Astrocyte (in vitro differentiated cells and primary cell): ENCODE measurements at regions not wholly inside any gene's neighbourhood (a gene's known extent, or its start where the extent isn't known, plus 50 kb on each side); places are given as distances from the start of the nearest gene placed in this dataset.

ENCODE experiments used
- DNase-seq: peaks from one replicate; pipeline ENCODE4 v3.0.0-alpha.2; 2010; ENCODE audit warnings: low read depth
- FAIRE-seq: peaks from 2 replicates; lab custom pipeline; 2011; peaks lifted over from hg19 to GRCh38; lab: Jason Lieb, UNC
- H2AFZ ChIP-seq: 2 replicates; pipeline ENCODE4 v1.6.0; 2012; ENCODE audit warnings: low read depth, low read length, inconsistent platforms
- H3K27ac ChIP-seq: 2 replicates; pipeline ENCODE4 v1.5.1; 2011; ENCODE audit warnings: low read depth, low read length, inconsistent platforms
- H3K27me3 ChIP-seq: 2 replicates; pipeline ENCODE4 v1.6.0; 2011; ENCODE audit warnings: low read length, inconsistent platforms; ENCODE audit not compliant: insufficient read depth
- H3K36me3 ChIP-seq: 2 replicates; pipeline ENCODE4 v1.5.1; 2011; ENCODE audit warnings: low read length, inconsistent platforms; ENCODE audit not compliant: insufficient read depth
- H3K4me1 ChIP-seq: 2 replicates; pipeline ENCODE4 v1.5.1; 2011; ENCODE audit warnings: low read length, inconsistent platforms; ENCODE audit not compliant: insufficient read depth
- H3K4me2 ChIP-seq: 2 replicates; pipeline ENCODE4 v1.6.0; 2012; ENCODE audit warnings: low read length, inconsistent platforms
- H3K4me3 ChIP-seq: 2 replicates; pipeline ENCODE4 v1.5.1; 2011; ENCODE audit warnings: low read depth, mild to moderate bottlenecking, low read length, inconsistent platforms; ENCODE audit not compliant: insufficient read depth
- H3K79me2 ChIP-seq: 2 replicates; pipeline ENCODE4 v1.6.0; 2012; ENCODE audit warnings: mild to moderate bottlenecking, low read length, inconsistent platforms; ENCODE audit not compliant: insufficient read depth
- H3K9ac ChIP-seq: 2 replicates; pipeline ENCODE4 v1.6.0; 2012; ENCODE audit warnings: mild to moderate bottlenecking, low read length, inconsistent platforms
- H3K9me3 ChIP-seq: 2 replicates; pipeline ENCODE4 v1.5.1; 2012; ENCODE audit warnings: low read depth, mild to moderate bottlenecking, low read length, inconsistent platforms; ENCODE audit not compliant: insufficient read depth
- H4K20me1 ChIP-seq: 2 replicates; pipeline ENCODE4 v1.6.0; 2012; ENCODE audit warnings: low read length, inconsistent platforms; ENCODE audit not compliant: insufficient read depth
- H3K27ac Mint-ChIP-seq: one replicate; pipeline ENCODE4 v1.8.0; 2021; ENCODE audit warnings: mild to moderate bottlenecking, mixed read lengths; ENCODE audit not compliant: unreplicated experiment
- H3K27me3 Mint-ChIP-seq: one replicate; pipeline ENCODE4 v1.8.0; 2021; ENCODE audit warnings: low read depth, mixed read lengths; ENCODE audit not compliant: unreplicated experiment
- H3K36me3 Mint-ChIP-seq: one replicate; pipeline ENCODE4 v1.8.0; 2021; ENCODE audit warnings: low read depth, mixed read lengths; ENCODE audit not compliant: unreplicated experiment
- H3K4me1 Mint-ChIP-seq: one replicate; pipeline ENCODE4 v1.8.0; 2021; ENCODE audit warnings: low read depth, mixed read lengths; ENCODE audit not compliant: unreplicated experiment
- H3K4me3 Mint-ChIP-seq: one replicate; pipeline ENCODE4 v1.8.0; 2021; ENCODE audit warnings: mild to moderate bottlenecking, moderate library complexity, mixed read lengths; ENCODE audit not compliant: unreplicated experiment
- H3K9me3 Mint-ChIP-seq: one replicate; pipeline ENCODE4 v1.8.0; 2021; ENCODE audit warnings: mild to moderate bottlenecking, mixed read lengths; ENCODE audit not compliant: unreplicated experiment
- EZH2 ChIP-seq: IDR thresholded peaks from 2 replicates; pipeline ENCODE4 v1.6.1; 2012; ENCODE audit warnings: mild to moderate bottlenecking, low read length, inconsistent platforms; ENCODE audit not compliant: insufficient read depth
- TF ChIP-seq, protein P1 (sequence below): IDR thresholded peaks from 2 replicates; pipeline ENCODE4 v1.5.1; 2011; ENCODE audit warnings: low read depth, mild to moderate bottlenecking, inconsistent platforms, low read length, moderate library complexity; ENCODE audit not compliant: insufficient read depth

DNA sequence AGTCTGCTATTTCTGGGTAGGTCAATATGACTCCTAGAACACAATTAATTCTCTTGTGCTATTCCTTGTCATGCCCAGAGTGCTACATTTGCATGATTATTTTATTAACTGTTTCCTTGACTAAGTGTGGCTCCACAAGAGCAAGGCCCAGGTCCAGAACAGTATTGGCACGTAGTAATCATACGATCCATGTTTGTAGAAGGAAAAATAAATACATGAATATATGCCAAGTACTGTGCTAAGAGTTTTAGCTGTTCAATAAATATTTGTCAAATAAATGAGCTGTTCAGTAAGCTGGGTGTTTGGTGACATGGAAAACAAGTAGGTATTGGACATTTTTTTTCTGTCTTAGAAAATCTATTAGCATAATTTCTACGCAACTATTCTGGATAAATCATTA is 995.9 kb downstream of the MAT2B start:
- H3K4me3 Mint-ChIP-seq, result no peak overlapping the region
- Histone ChIP-seq H3K9me3 (no peaks in the 10 kb centered on the region), H3K36me3 (no peaks in the 10 kb centered on the region), H3K4me2 (no peak overlapping the region), H3K4me1 (no peaks in the 10 kb centered on the region), H3K27me3 (no peaks in the 10 kb centered on the region), H3K9ac (no peak overlapping the region), H3K4me3 (no peak overlapping the region), H4K20me1 (no peaks in the 10 kb centered on the region), H3K79me2 (no peaks in the 10 kb centered on the region), H3K27ac (no peak overlapping the region), H2AFZ (no peak overlapping the region)
- DNase-seq (no peak), FAIRE-seq (no peak)
- H3K4me1 Mint-ChIP-seq, result no peaks in the 10 kb centered on the region
- no peak overlapping the region for H3K27ac Mint-ChIP-seq
- no peaks in the 10 kb centered on the region for H3K9me3 Mint-ChIP-seq
- no peaks in the 10 kb centered on the region for H3K27me3 Mint-ChIP-seq
- H3K36me3 Mint-ChIP-seq, result no peaks in the 10 kb centered on the region
- no peak for TF ChIP-seq EZH2
- TF ChIP-seq, protein P1, sequence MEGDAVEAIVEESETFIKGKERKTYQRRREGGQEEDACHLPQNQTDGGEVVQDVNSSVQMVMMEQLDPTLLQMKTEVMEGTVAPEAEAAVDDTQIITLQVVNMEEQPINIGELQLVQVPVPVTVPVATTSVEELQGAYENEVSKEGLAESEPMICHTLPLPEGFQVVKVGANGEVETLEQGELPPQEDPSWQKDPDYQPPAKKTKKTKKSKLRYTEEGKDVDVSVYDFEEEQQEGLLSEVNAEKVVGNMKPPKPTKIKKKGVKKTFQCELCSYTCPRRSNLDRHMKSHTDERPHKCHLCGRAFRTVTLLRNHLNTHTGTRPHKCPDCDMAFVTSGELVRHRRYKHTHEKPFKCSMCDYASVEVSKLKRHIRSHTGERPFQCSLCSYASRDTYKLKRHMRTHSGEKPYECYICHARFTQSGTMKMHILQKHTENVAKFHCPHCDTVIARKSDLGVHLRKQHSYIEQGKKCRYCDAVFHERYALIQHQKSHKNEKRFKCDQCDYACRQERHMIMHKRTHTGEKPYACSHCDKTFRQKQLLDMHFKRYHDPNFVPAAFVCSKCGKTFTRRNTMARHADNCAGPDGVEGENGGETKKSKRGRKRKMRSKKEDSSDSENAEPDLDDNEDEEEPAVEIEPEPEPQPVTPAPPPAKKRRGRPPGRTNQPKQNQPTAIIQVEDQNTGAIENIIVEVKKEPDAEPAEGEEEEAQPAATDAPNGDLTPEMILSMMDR, result no peak

DNA sequence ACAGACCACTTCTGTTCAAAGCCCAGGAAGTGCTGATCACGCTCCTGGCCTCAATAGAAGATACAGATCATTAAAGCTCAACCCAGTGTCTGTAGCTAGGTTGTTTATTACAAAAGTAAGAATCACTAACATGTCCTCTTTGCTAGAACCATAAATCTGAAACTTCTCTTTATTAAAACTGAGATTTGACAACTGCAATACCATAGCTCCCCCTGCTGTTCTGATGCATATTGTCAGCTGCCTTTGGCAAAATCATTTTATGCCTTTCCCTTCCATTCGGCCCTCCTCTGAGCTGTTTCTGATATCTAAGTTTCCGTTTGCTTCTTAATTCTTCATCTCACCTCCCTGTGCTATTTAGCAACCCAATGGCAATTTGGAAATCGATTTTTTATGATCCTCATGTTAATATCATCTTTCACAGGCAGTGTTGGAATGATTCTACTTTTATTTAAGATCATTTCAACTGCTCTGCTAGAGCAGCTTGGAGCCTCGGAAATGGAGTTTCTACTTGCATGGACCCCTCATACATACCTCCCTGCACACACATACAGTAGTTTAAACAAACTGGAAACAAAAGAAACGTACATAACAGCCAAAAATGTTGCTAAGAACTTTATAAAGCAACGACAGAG is 998.8 kb downstream of the MAT2B start:
- Mint-ChIP-seq H3K9me3 (no peaks in the 10 kb centered on the region), H3K4me1 (no peaks in the 10 kb centered on the region), H3K4me3 (no peak overlapping the region), H3K27ac (no peak overlapping the region), H3K36me3 (no peaks in the 10 kb centered on the region), H3K27me3 (no peaks in the 10 kb centered on the region)
- Histone ChIP-seq H3K36me3 (no peaks in the 10 kb centered on the region), H3K79me2 (no peaks in the 10 kb centered on the region), H3K27ac (no peak overlapping the region), H4K20me1 (no peaks in the 10 kb centered on the region), H3K4me3 (no peak overlapping the region), H3K9ac (peak overlapping the region; percentile 32), H3K4me1 (no peaks in the 10 kb centered on the region), H2AFZ (peak overlapping the region; percentile 66), H3K4me2 (peak overlapping the region; percentile 64), H3K27me3 (no peaks in the 10 kb centered on the region), H3K9me3 (no peaks in the 10 kb centered on the region)
- TF ChIP-seq, protein P1, result peak; percentile 89
- TF ChIP-seq EZH2, result no peak
- DNase-seq (peak; percentile 30), FAIRE-seq (no peak)

DNA sequence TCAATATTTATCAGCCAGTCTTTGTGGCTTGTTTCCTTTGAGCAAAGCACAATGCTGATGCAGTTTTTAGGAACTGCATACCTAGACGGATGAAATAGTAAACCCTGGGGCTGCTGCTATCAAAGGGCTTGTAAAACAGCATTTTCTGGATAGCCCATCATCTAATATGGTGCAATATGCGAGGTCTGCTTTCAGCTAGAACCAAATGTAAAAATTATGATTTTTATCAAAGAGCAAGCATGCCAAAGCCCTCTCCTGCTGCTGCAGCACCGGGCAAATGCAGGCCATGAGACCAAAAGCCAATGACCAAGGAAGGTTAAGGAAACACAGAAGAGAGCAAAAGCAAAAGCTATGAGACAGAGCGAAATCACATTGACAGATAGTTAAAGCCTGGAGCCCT is 1000.4 kb downstream of the MAT2B start:
- H3K36me3 ChIP-seq, result no peaks in the 10 kb centered on the region
- H3K27ac Mint-ChIP-seq, result no peak overlapping the region
- H3K9me3 ChIP-seq, result no peaks in the 10 kb centered on the region
- no peaks in the 10 kb centered on the region for H3K4me1 Mint-ChIP-seq
- no peaks in the 10 kb centered on the region for H4K20me1 ChIP-seq
- no peak overlapping the region for H2AFZ ChIP-seq
- FAIRE-seq, result no peak
- no peaks in the 10 kb centered on the region for H3K9me3 Mint-ChIP-seq
- no peaks in the 10 kb centered on the region for H3K4me1 ChIP-seq
- TF ChIP-seq, protein P1, result no peak
- no peak for TF ChIP-seq EZH2
- no peaks in the 10 kb centered on the region for H3K27me3 ChIP-seq
- no peaks in the 10 kb centered on the region for H3K79me2 ChIP-seq
- H3K36me3 Mint-ChIP-seq, result no peaks in the 10 kb centered on the region
- H3K27me3 Mint-ChIP-seq, result no peaks in the 10 kb centered on the region
- no peak overlapping the region for H3K9ac ChIP-seq
- H3K27ac ChIP-seq, result no peak overlapping the region
- no peak overlapping the region for H3K4me3 ChIP-seq
- H3K4me2 ChIP-seq, result no peak overlapping the region
- no peak overlapping the region for H3K4me3 Mint-ChIP-seq
- DNase-seq, result no peak
